ENCODE measurements at regions not wholly inside any gene's neighbourhood (a gene's known extent, or its start where the extent isn't known, plus 50 kb on each side); places are given as distances from the start of the nearest gene placed in this dataset.

DNA sequence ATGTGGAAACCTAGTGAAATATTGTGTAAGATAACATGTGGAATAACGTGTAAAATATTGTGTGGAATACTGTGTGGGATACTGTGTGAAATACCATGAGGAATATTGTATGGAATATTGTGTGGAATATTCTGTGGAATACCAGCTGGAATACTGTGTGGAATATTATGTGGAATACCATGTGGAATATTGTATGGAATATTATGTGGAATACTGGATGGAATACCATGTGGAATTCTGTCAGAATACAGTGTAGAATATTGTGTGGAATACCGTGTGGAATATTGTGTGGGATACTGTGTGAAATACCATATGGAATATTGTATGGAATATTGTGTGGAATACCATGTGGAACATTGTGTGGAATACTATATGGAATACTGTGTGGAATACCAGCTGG, 134.6 kb upstream of the CHST15 start:
- no peak for FAIRE-seq
- DNase-seq, result no peak
- Histone ChIP-seq H3K27ac (ENCODE audit: low read depth in 2 of 2, low read length in 2 of 2) (no peak overlapping the region), H3K4me3 (ENCODE audit: low read length in 3 of 3) (no peak overlapping the region), H3K4me1 (ENCODE audit: control insufficient read depth in 2 of 3, insufficient read depth in 2 of 3, low read depth in 1 of 3, low read length in 3 of 3) (peaks cover 0 to 3% (median 0%) of the 10 kb centered on the region in 3 donors), H3K27me3 (ENCODE audit: control insufficient read depth, insufficient read depth, low read length) (no peaks in the 10 kb centered on the region), H3K36me3 (ENCODE audit: control insufficient read depth in 2 of 3, insufficient read depth in 3 of 3, low read length in 3 of 3) (no peaks in the 10 kb centered on the region), H3K9ac (ENCODE audit: low read length in 3 of 3) (no peak overlapping the region), H3K9me3 (ENCODE audit: control insufficient read depth in 2 of 3, insufficient read depth in 1 of 3, low read length in 3 of 3) (peaks cover 0 to 5% (median 0%) of the 10 kb centered on the region in 3 donors)
- TF ChIP-seq, protein P1, sequence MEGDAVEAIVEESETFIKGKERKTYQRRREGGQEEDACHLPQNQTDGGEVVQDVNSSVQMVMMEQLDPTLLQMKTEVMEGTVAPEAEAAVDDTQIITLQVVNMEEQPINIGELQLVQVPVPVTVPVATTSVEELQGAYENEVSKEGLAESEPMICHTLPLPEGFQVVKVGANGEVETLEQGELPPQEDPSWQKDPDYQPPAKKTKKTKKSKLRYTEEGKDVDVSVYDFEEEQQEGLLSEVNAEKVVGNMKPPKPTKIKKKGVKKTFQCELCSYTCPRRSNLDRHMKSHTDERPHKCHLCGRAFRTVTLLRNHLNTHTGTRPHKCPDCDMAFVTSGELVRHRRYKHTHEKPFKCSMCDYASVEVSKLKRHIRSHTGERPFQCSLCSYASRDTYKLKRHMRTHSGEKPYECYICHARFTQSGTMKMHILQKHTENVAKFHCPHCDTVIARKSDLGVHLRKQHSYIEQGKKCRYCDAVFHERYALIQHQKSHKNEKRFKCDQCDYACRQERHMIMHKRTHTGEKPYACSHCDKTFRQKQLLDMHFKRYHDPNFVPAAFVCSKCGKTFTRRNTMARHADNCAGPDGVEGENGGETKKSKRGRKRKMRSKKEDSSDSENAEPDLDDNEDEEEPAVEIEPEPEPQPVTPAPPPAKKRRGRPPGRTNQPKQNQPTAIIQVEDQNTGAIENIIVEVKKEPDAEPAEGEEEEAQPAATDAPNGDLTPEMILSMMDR (IDR thresholded peaks at IDR 0.05; ENCODE audit: borderline replicate concordance, extremely low read depth, insufficient read depth), result no peak
- intact Hi-C loops (cut with DNase I), result no loop called here

DNA sequence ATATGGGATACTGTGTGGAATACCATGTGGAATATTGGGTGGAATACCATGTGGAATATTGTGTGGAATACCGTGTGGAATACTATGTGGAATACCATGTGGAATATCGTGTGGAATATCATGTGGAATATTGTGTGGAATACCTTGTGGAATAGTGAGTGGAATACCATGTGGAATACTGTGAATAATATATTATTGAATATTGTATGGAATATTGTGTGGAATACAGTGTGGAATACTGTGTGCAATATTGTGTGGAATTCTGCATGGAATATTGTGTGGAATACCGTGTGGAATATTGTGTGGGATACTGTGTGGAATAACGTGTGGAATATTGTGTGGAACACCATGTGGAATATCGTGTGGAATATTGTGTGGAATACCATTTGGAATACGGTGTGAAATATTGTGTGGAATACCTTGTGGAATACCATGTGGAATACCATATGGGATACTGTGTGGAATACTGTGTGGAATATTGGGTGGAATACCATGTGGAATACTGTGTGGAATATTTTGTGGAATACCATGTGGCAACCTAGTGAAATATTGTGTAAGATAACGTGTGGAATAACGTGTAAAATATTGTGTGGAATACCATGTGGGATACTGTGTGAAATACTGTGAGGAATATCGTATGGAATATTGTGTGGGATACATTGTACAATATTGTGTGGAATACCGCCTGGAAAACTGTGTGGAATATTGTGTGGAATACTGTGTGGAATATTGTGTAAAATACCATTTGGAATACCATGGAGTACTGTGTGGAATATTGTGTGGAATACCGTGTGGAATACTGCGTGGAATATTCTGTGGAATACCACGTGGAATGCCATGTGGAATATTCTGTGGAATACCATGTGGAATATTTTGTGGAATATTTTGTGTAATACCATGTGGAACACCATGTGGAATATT, 133.9 kb upstream of the CHST15 start:
- Histone ChIP-seq H3K4me1 (ENCODE audit: control insufficient read depth in 2 of 3, insufficient read depth in 2 of 3, low read depth in 1 of 3, low read length in 3 of 3) (peaks cover 0 to under 1% (median 0%) of the 10 kb centered on the region in 3 donors), H3K27ac (ENCODE audit: low read depth in 2 of 2, low read length in 2 of 2) (no peak overlapping the region), H3K9me3 (ENCODE audit: control insufficient read depth in 2 of 3, insufficient read depth in 1 of 3, low read length in 3 of 3) (peaks cover 0 to 5% (median 0%) of the 10 kb centered on the region in 3 donors), H3K27me3 (ENCODE audit: control insufficient read depth, insufficient read depth, low read length) (no peaks in the 10 kb centered on the region), H3K4me3 (ENCODE audit: low read length in 3 of 3) (no peak overlapping the region), H3K9ac (ENCODE audit: low read length in 3 of 3) (no peak overlapping the region), H3K36me3 (ENCODE audit: control insufficient read depth in 2 of 3, insufficient read depth in 3 of 3, low read length in 3 of 3) (no peaks in the 10 kb centered on the region)
- intact Hi-C loops (cut with DNase I), result no loop called here
- TF ChIP-seq, protein P1 (IDR thresholded peaks at IDR 0.05; ENCODE audit: borderline replicate concordance, extremely low read depth, insufficient read depth), result no peak
- FAIRE-seq (no peak), DNase-seq (no peak)

DNA sequence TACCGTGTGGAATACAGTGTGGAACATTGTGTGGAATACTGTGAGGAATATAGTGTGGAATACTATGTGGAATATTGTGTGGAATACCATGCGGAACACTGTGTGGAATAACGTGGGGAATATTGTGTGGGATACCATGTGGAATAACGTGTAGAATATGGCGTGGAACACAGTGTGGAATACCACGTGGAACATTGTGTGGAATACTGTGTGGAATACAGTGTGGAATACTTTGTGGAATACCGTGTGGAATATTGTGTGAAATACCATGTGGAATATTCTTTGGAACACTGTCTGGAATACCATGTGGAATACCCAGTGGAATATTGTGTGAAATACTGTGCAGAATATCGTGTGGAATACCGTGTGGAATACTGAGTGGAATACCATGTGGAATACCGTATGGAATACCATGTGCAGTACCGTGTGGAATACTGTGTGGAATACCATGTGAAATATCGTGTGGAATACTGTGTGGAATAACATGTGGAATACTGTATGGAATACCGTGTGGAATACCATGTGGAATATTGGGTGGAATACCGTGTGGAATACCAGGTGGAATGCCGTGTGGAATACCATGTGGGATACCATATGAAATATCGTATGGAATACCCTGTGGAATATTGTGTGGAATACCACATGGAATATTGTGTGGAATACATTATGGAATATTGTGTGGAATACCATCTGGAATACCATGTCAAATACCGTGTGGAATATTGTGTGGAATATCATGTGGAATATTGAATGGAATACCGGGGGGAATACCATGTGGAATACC, 133.1 kb upstream of the CHST15 start:
- no peak overlapping the region for H3K9ac ChIP-seq (ENCODE audit: low read length in 3 of 3)
- FAIRE-seq (no peak), DNase-seq (no peak)
- no peak overlapping the region for H3K4me3 ChIP-seq (ENCODE audit: low read length in 3 of 3)
- H3K36me3 ChIP-seq (ENCODE audit: control insufficient read depth in 2 of 3, insufficient read depth in 3 of 3, low read length in 3 of 3), result no peaks in the 10 kb centered on the region
- peaks cover 0 to 5% (median 0%) of the 10 kb centered on the region in 3 donors for H3K9me3 ChIP-seq (ENCODE audit: control insufficient read depth in 2 of 3, insufficient read depth in 1 of 3, low read length in 3 of 3)
- intact Hi-C loops (cut with DNase I), result no loop called here
- TF ChIP-seq, protein P1 (IDR thresholded peaks at IDR 0.05; ENCODE audit: borderline replicate concordance, extremely low read depth, insufficient read depth), result no peak
- H3K27me3 ChIP-seq (ENCODE audit: control insufficient read depth, insufficient read depth, low read length), result no peaks in the 10 kb centered on the region
- H3K4me1 ChIP-seq (ENCODE audit: control insufficient read depth in 2 of 3, insufficient read depth in 2 of 3, low read depth in 1 of 3, low read length in 3 of 3), result peaks cover 0 to 5% (median 0%) of the 10 kb centered on the region in 3 donors
- no peak overlapping the region for H3K27ac ChIP-seq (ENCODE audit: low read depth in 2 of 2, low read length in 2 of 2)

Data from kidney (tissue), 13 donors.